ELR (cell line): ENCODE measurements at regions not wholly inside any gene's neighbourhood (a gene's known extent, or its start where the extent isn't known, plus 50 kb on each side); places are given as distances from the start of the nearest gene placed in this dataset.
A peak's percentile ranks its signal among the peaks of the same experiment; 100 is the strongest.
"Not testable (repeated sequence)": the region's sequence is repeated elsewhere in the genome, so short reads cannot be mapped to it uniquely, and the experiment has no call there.

ENCODE experiments used
- DNase-seq: peaks from one replicate; pipeline ENCODE4 v3.0.0-alpha.2; 2015; ENCODE audit warnings: low read depth

GRCh38 chr13:111064661-111065060 lies 50.4 kb upstream of the ARHGEF7 start:
- DNase-seq = no peak

GRCh38 chr13:111062966-111063365 lies 52.1 kb upstream of the ARHGEF7 start:
- DNase-seq = no peak

GRCh38 chr13:111062305-111062704 lies 52.8 kb upstream of the ARHGEF7 start:
- DNase-seq = no peak

- no peak for DNase-seq
These were observed 53.6 kb upstream of the ARHGEF7 start for GRCh38 chr13:111061358-111062045.

GRCh38 chr13:111060237-111060919 lies 54.7 kb upstream of the ARHGEF7 start:
- DNase-seq = no peak

- peak; percentile 60 for DNase-seq
These were observed 56.2 kb upstream of the ARHGEF7 start for GRCh38 chr13:111058796-111059506.

GRCh38 chr13:111058339-111058738 lies 56.8 kb upstream of the ARHGEF7 start:
- not testable (repeated sequence) for DNase-seq

GRCh38 chr13:111051726-111052232 lies 63.3 kb upstream of the ARHGEF7 start:
- DNase-seq = not testable (repeated sequence)

- DNase-seq = no peak
These were observed 63.9 kb upstream of the ARHGEF7 start for GRCh38 chr13:111051041-111051725.

GRCh38 chr13:111050539-111050879 lies 64.6 kb upstream of the ARHGEF7 start:
- DNase-seq = no peak

- peak; percentile 41 for DNase-seq
These were observed 65.1 kb upstream of the ARHGEF7 start for GRCh38 chr13:111049791-111050538.

- DNase-seq = no peak
These were observed 66.7 kb upstream of the ARHGEF7 start for GRCh38 chr13:111048387-111048786.

- no peak for DNase-seq
These were observed 67.8 kb upstream of the ARHGEF7 start for GRCh38 chr13:111047326-111047725.

- peak; percentile 44 for DNase-seq
These were observed 68.4 kb upstream of the ARHGEF7 start for GRCh38 chr13:111046590-111047141.

- DNase-seq = no peak
These were observed 69.9 kb upstream of the ARHGEF7 start for GRCh38 chr13:111045170-111045569.

- DNase-seq = no peak
These were observed 70.9 kb upstream of the ARHGEF7 start for GRCh38 chr13:111044087-111044830.

- DNase-seq = peak; percentile 73
These were observed 71.5 kb upstream of the ARHGEF7 start for GRCh38 chr13:111043575-111043982.

- no peak for DNase-seq
These were observed 72.4 kb upstream of the ARHGEF7 start for GRCh38 chr13:111042661-111043226.

GRCh38 chr13:111040830-111041229 lies 74.3 kb upstream of the ARHGEF7 start:
- no peak for DNase-seq

- no peak for DNase-seq
These were observed 75.4 kb upstream of the ARHGEF7 start for GRCh38 chr13:111039735-111040134.
